A549 (cell line): ENCODE measurements at regions not wholly inside any gene's neighbourhood (a gene's known extent, or its start where the extent isn't known, plus 50 kb on each side); places are given as distances from the start of the nearest gene placed in this dataset.
A peak's percentile ranks its signal among the peaks of the same experiment; 100 is the strongest.

ENCODE experiments used
- ATAC-seq, 2 experiments: fragments of 200-7000 bp in 1 of 2; fragments of >200 bp in 1 of 2; cut with Nextera tagmentation in 1 of 2; cut with Tn5 transposase in 1 of 2; 3 replicates each; pipeline versions ENCODE4 v1.8.0 to v1.9.1; 2018 to 2020; ENCODE audit warnings: mild to moderate bottlenecking in 1 of 2, moderate library complexity in 1 of 2
- CTCF ChIA-PET: fragments of 300-600 bp; sonication (Branson Sonifier 250); formaldehyde crosslinking; extraction: SDS; loops from one replicate; lab custom pipeline; 2021; ENCODE audit warnings: antibody characterized with exemption, inconsistent platforms; lab: Yijun Ruan, JAX
- POLR2A ChIA-PET: fragments of 350-600 bp; formaldehyde crosslinking; extraction: SDS; loops from one replicate; lab custom pipeline; 2021; ENCODE audit warnings: antibody characterized with exemption, inconsistent platforms; lab: Yijun Ruan, JAX
- DNase-seq, 2 experiments: peaks; one replicate each; pipeline versions ENCODE4 v3.0.0 to v3.0.0-alpha.2; 2011 to 2016; ENCODE audit warnings: low read depth in 1 of 2, low spot score in 1 of 2
- FAIRE-seq: peaks from 2 replicates; lab custom pipeline; 2011; peaks lifted over from hg19 to GRCh38; lab: Jason Lieb, UNC
- H3K27ac ChIP-seq, 2 experiments: fragments of >200 bp; sonication (Bioruptor Twin); formaldehyde crosslinking; 3 replicates each; pipeline ENCODE4 v1.5.1; 2016 to 2017
- H3K4me1 ChIP-seq: fragments of >200 bp; sonication (Bioruptor Twin); formaldehyde crosslinking; 3 replicates; pipeline ENCODE4 v1.6.1; 2016
- H3K4me2 ChIP-seq: fragments of >200 bp; sonication (Bioruptor Twin); formaldehyde crosslinking; 3 replicates; pipeline ENCODE4 v1.6.1; 2016
- H3K4me3 ChIP-seq: fragments of >200 bp; sonication (Bioruptor Twin); formaldehyde crosslinking; 3 replicates; pipeline ENCODE4 v1.5.1; 2016
- H3K9me3 ChIP-seq: fragments of >200 bp; sonication (Bioruptor Twin); formaldehyde crosslinking; 3 replicates; pipeline ENCODE4 v1.6.1; 2016
- ATOH8 ChIP-seq: fragments of 250-450 bp; sonication (Bioruptor Pico); IDR thresholded peaks from 2 replicates; pipeline ENCODE4 v1.5.0; 2020; ENCODE audit warnings: low read depth, mild to moderate bottlenecking, moderate library complexity
- BHLHE40 ChIP-seq: IDR thresholded peaks from 2 replicates; pipeline ENCODE4 v1.6.1; 2012; ENCODE audit warnings: low read depth, low read length, inconsistent platforms
- CBX2 ChIP-seq: fragments of 200-600 bp; sonication (generic); IDR thresholded peaks from 2 replicates; pipeline ENCODE4 v1.6.1; 2016; ENCODE audit warnings: low read depth, mild to moderate bottlenecking, borderline replicate concordance
- CEBPB ChIP-seq, 2 experiments: fragments of >200 bp in 1 of 2; sonication (Bioruptor Twin) in 1 of 2; formaldehyde crosslinking in 1 of 2; IDR thresholded peaks; 2 replicates each; pipeline ENCODE4 v1.6.1; 2012 to 2016
- CTCF ChIP-seq: fragments of >200 bp; sonication (Bioruptor Twin); formaldehyde crosslinking; IDR thresholded peaks from 3 replicates; pipeline ENCODE4 v1.5.1; 2016
- E2F6 ChIP-seq: IDR thresholded peaks from 2 replicates; pipeline ENCODE4 v1.6.1; 2012; ENCODE audit warnings: low read depth, borderline replicate concordance
- ESRRA ChIP-seq: fragments of 150-350 bp; IDR thresholded peaks from 2 replicates; pipeline ENCODE4 v1.6.1; 2014; ENCODE audit warnings: mild to moderate bottlenecking, low read length, borderline replicate concordance
- FOSB ChIP-seq: fragments of 250-450 bp; sonication (Bioruptor Pico); IDR thresholded peaks from 2 replicates; pipeline ENCODE4 v1.5.0; 2020; ENCODE audit warnings: mild to moderate bottlenecking, moderate library complexity
- FOSL2 ChIP-seq, 2 experiments: fragments of 450-650 bp in 1 of 2; fragments of >200 bp in 1 of 2; sonication (Bioruptor Twin) in 1 of 2; formaldehyde crosslinking; IDR thresholded peaks; 2 replicates each; pipeline versions ENCODE4 v1.5.0 to v1.6.1; 2016 to 2020; ENCODE audit warnings: mild to moderate bottlenecking in 1 of 2, moderate library complexity in 1 of 2
- FOXS1 ChIP-seq: fragments of 250-450 bp; sonication (Bioruptor Pico); IDR thresholded peaks from 2 replicates; pipeline ENCODE4 v1.5.0; 2020; ENCODE audit warnings: mild to moderate bottlenecking, moderate library complexity
- GATA3 ChIP-seq: IDR thresholded peaks from 2 replicates; pipeline ENCODE4 v1.6.1; 2012; ENCODE audit warnings: borderline replicate concordance
- HEYL ChIP-seq: fragments of 250-450 bp; sonication (Bioruptor Pico); IDR thresholded peaks from 2 replicates; pipeline ENCODE4 v1.8.0; 2021; ENCODE audit warnings: mild to moderate bottlenecking, moderate library complexity
- HMGXB4 ChIP-seq: fragments of 250-450 bp; sonication (Bioruptor Pico); IDR thresholded peaks from 2 replicates; pipeline ENCODE4 v1.5.0; 2021; ENCODE audit warnings: mild to moderate bottlenecking, moderate library complexity, borderline replicate concordance
- HOXB13 ChIP-seq: fragments of 250-450 bp; sonication (Bioruptor Pico); IDR thresholded peaks from 2 replicates; pipeline ENCODE4 v1.5.0; 2020; ENCODE audit warnings: low read depth, mild to moderate bottlenecking, moderate library complexity
- HOXB5 ChIP-seq: fragments of 250-450 bp; sonication (Bioruptor Pico); IDR thresholded peaks from 2 replicates; pipeline ENCODE4 v1.5.0; 2020; ENCODE audit warnings: mild to moderate bottlenecking, moderate library complexity
- JUNB ChIP-seq: fragments of >200 bp; sonication (Bioruptor Twin); formaldehyde crosslinking; IDR thresholded peaks from 2 replicates; pipeline ENCODE4 v1.6.1; 2016
- KDM1A ChIP-seq: fragments of 200-600 bp; sonication (generic); IDR thresholded peaks from 2 replicates; pipeline ENCODE4 v1.6.1; 2016; ENCODE audit warnings: low read depth, mild to moderate bottlenecking
- KDM5A ChIP-seq: fragments of 200-600 bp; sonication (generic); IDR thresholded peaks from 2 replicates; pipeline ENCODE4 v1.6.1; 2016; ENCODE audit warnings: antibody characterized with exemption, mild to moderate bottlenecking
- NPAS2 ChIP-seq: fragments of 250-450 bp; sonication (Bioruptor Pico); IDR thresholded peaks from 2 replicates; pipeline ENCODE4 v1.8.0; 2022; ENCODE audit warnings: mild to moderate bottlenecking, moderate library complexity, borderline replicate concordance
- NR3C1 ChIP-seq: fragments of >200 bp; sonication (Bioruptor Twin); formaldehyde crosslinking; IDR thresholded peaks from 3 replicates; pipeline ENCODE4 v1.6.1; 2017
- POLR2A ChIP-seq: IDR thresholded peaks from 2 replicates; pipeline ENCODE4 v1.6.1; 2012; ENCODE audit warnings: mild to moderate bottlenecking, low read length
- RARB ChIP-seq: fragments of 250-450 bp; sonication (Bioruptor Pico); IDR thresholded peaks from 2 replicates; pipeline ENCODE4 v1.8.0; 2021; ENCODE audit warnings: mild to moderate bottlenecking, moderate library complexity
- RCOR1 ChIP-seq: fragments of 150-350 bp; IDR thresholded peaks from 2 replicates; pipeline ENCODE4 v1.6.1; 2014; ENCODE audit warnings: antibody characterized with exemption, low read length, low read depth
- RNF2 ChIP-seq: fragments of 200-600 bp; sonication (generic); IDR thresholded peaks from 2 replicates; pipeline ENCODE4 v1.6.1; 2016; ENCODE audit warnings: low read depth, mild to moderate bottlenecking, antibody characterized with exemption, moderate library complexity, borderline replicate concordance
- SREBF2 ChIP-seq: fragments of 450-650 bp; IDR thresholded peaks from 2 replicates; pipeline ENCODE4 v1.6.1; 2014; ENCODE audit warnings: mild to moderate bottlenecking, moderate library complexity
- TP53 ChIP-seq: fragments of 250-450 bp; sonication (Bioruptor Pico); IDR thresholded peaks from 2 replicates; pipeline ENCODE4 v1.5.0; 2021; ENCODE audit warnings: mild to moderate bottlenecking, moderate library complexity
- USF2 ChIP-seq: fragments of 450-650 bp; IDR thresholded peaks from 2 replicates; pipeline ENCODE4 v1.6.1; 2014; ENCODE audit warnings: antibody characterized with exemption
- WGBS: methylation state at CpG from one replicate; pipeline ENCODE4 v1.1.6; 2017; ENCODE audit errors: missing lambda C conversion rate; 5-methylcytosine and 5-hydroxymethylcytosine counted together

GRCh38 chr10:33032654-33033151, 74.7 kb upstream of the ITGB1 start (continued):
- TF ChIP-seq GATA3 (peak; percentile 94), HMGXB4 (no peak), HOXB13 (CRISPR knock-in tag) (no peak), ATOH8 (CRISPR knock-in tag) (no peak), CTCF (no peak; the same call in 2 of the 3 replicates), E2F6 (no peak), CBX2 (no peak), BHLHE40 (no peak), NPAS2 (CRISPR knock-in tag) (no peak), ESRRA (no peak), FOSB (CRISPR knock-in tag) (no peak), KDM5A (no peak), SREBF2 (no peak)

- Histone ChIP-seq H3K27ac (peak overlapping the region; percentile 74 to 89), H3K4me3 (no peak overlapping the region), H3K4me1 (peaks cover 24% of the 10 kb centered on the region), H3K9me3 (no peaks in the 10 kb centered on the region), H3K4me2 (peak overlapping the region; percentile 75)
- ATAC-seq (peak; percentile 52 to 56; a peak in 4 of 6 replicates), FAIRE-seq (no peak), DNase-seq (no peak)
- CTCF ChIA-PET = interaction anchor here (1.5 to 3.4 kb wide), 6 partner anchors 10 to 123 kb away, joined by 3 to 15 read pairs (median 8); no protein-coding TSS in a partner anchor
- TF ChIP-seq RARB (CRISPR knock-in tag) (no peak), TP53 (CRISPR knock-in tag) (no peak), HEYL (CRISPR knock-in tag) (no peak)
- POLR2A ChIA-PET = interaction anchor here (0.6 to 1.5 kb wide), 3 partner anchors 14 to 35 kb away, joined by 3 to 4 read pairs (median 3); no protein-coding TSS in a partner anchor
- WGBS = 66% methylated on average over 5 of the region's 5 CpGs
These were observed 74.0 kb upstream of the ITGB1 start for GRCh38 chr10:33031815-33032653.

GRCh38 chr10:33031171-33031570, 73.1 kb upstream of the ITGB1 start:
- WGBS = 94% methylated on average over 5 of the region's 5 CpGs
- Histone ChIP-seq H3K4me3 (no peak overlapping the region), H3K9me3 (no peaks in the 10 kb centered on the region), H3K27ac (peak overlapping the region; percentile 74 to 89; a peak in 5 of 6 replicates), H3K4me1 (peaks cover 24% of the 10 kb centered on the region), H3K4me2 (no peak overlapping the region)
- no peak for FAIRE-seq
- ChIA-PET POLR2A (no interaction called here), CTCF (interaction anchor here (1.8 to 3.4 kb wide), 3 partner anchors 22 to 124 kb away, joined by 10 to 15 read pairs (median 11); no protein-coding TSS in a partner anchor)
- no peak for ATAC-seq
- no peak for DNase-seq
- TF ChIP-seq NR3C1 (no peak), CBX2 (no peak), POLR2A (no peak), NPAS2 (CRISPR knock-in tag) (no peak), FOXS1 (CRISPR knock-in tag) (no peak), CEBPB (IDR thresholded peaks at IDR 0.05) (no peak), HOXB5 (CRISPR knock-in tag) (no peak), KDM1A (no peak), FOSL2 (IDR thresholded peaks at IDR 0.05) (no peak), FOSL2 (CRISPR knock-in tag; IDR thresholded peaks at IDR 0.05) (no peak), RNF2 (no peak), JUNB (no peak), USF2 (no peak), RCOR1 (no peak), HMGXB4 (no peak)
